ENCODE measurements at regions not wholly inside any gene's neighbourhood (a gene's known extent, or its start where the extent isn't known, plus 50 kb on each side); places are given as distances from the start of the nearest gene placed in this dataset.

DNA sequence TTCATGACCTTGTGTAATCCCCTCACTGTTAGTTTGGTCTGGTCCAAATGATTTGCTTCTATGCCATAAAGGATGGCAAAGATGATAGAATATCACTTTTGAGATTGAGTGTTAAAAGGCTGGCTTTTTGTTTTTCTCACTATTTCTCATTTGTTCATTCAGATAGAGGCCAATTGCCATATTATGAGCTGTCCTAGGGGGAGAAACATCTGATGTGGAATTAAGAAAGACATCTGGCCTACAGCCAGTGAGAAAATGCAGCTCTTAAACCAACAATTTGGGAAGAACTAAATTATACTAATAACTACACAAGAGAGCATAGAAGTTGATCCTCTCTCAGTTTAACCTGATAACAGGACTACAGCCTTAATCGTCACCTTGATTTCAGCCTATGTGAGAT lies 1668.6 kb downstream of the GRIK2 start (continued):
- no peak for TF ChIP-seq EP300 (IDR thresholded peaks at IDR 0.05; ENCODE audit: borderline replicate concordance in 1 of 2, low read depth in 2 of 2, low read length in 2 of 2)
- TF ChIP-seq RAD21 (IDR thresholded peaks at IDR 0.05 in 1 of 2, conservative IDR thresholded peaks at IDR 0.05 in 1 of 2; ENCODE audit: low read depth in 2 of 2, low read length in 2 of 2) = no peak
- TF ChIP-seq, protein P1, sequence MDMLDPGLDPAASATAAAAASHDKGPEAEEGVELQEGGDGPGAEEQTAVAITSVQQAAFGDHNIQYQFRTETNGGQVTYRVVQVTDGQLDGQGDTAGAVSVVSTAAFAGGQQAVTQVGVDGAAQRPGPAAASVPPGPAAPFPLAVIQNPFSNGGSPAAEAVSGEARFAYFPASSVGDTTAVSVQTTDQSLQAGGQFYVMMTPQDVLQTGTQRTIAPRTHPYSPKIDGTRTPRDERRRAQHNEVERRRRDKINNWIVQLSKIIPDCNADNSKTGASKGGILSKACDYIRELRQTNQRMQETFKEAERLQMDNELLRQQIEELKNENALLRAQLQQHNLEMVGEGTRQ (IDR thresholded peaks at IDR 0.05; ENCODE audit: low read length) = no peak
- no peak for TF ChIP-seq KDM5A (IDR thresholded peaks at IDR 0.05; ENCODE audit: low read length)
- TF ChIP-seq CTBP2 (IDR thresholded peaks at IDR 0.05; ENCODE audit: borderline replicate concordance, insufficient read depth, insufficient read length, low read length) = no peak
- TF ChIP-seq YY1 (IDR thresholded peaks at IDR 0.05; ENCODE audit: low read depth, low read length) = no peak
- TF ChIP-seq, protein P2, sequence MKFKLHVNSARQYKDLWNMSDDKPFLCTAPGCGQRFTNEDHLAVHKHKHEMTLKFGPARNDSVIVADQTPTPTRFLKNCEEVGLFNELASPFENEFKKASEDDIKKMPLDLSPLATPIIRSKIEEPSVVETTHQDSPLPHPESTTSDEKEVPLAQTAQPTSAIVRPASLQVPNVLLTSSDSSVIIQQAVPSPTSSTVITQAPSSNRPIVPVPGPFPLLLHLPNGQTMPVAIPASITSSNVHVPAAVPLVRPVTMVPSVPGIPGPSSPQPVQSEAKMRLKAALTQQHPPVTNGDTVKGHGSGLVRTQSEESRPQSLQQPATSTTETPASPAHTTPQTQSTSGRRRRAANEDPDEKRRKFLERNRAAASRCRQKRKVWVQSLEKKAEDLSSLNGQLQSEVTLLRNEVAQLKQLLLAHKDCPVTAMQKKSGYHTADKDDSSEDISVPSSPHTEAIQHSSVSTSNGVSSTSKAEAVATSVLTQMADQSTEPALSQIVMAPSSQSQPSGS (IDR thresholded peaks at IDR 0.05; ENCODE audit: low read length) = no peak

All from H1 (cell line).